Heart left ventricle (tissue), 13 donors: ENCODE measurements at regions not wholly inside any gene's neighbourhood (a gene's known extent, or its start where the extent isn't known, plus 50 kb on each side); places are given as distances from the start of the nearest gene placed in this dataset.

Source experiments
- CTCF ChIP-seq, 12 donors: fragments of 200-600 bp; sonication (generic) in 4 of 12; IDR thresholded peaks; one replicate each; pipeline versions ENCODE4 v1.5.0 to v1.8.0; 2018 to 2022; ENCODE audit warnings: antibody characterized with exemption in 12 of 12, mild to moderate bottlenecking in 5 of 12
- POLR2A ChIP-seq, 2 donors: fragments of 450-650 bp; IDR thresholded peaks; one replicate each; pipeline ENCODE4 v1.6.1; 2017; ENCODE audit warnings: antibody characterized with exemption in 2 of 2, mild to moderate bottlenecking in 2 of 2, moderate library complexity in 2 of 2
- donor health status: ischemic (EF 13 %, LVEDD 7.1; RV severe dilation, severe dysfunction).
- donor health status: DM: no; HTN: yes; CAD: no.
- donor health status: DM: no; HTN: no; CAD: no.
- donor health status: ischemic (EF 25% LVEDD 6.9; RV normal size, moderate dysfunction).
- donor health status: ischemic (EF 25% LVEDD 5.7; RV mildly dilated, moderate dysfunction).
- donor health status: ischemic (EF 35%, LVEDD 5.7; RV mildly dilated, moderate dysfunction).
- donor health status: nonischemic (EF 11% LVEDD 7.7; RV severe dilation, severe dysfunction).
- donor health status: DM: yes; HTN: yes; CAD: no.
- donor health status: PGD.
- donor health status: ischemic (EF 29% LVEDD 5.4; RV normal size, mild dysfunction).
- donor health status: nonischemic (EF 23%, LVEDD 6.1; RV moderate dilation, normal function).

GRCh38 chr5:56639476-56639875 is 175.9 kb upstream of the MAP3K1 start:
- no peak for TF ChIP-seq CTCF (IDR thresholded peaks at IDR 0.05)
- no peak for TF ChIP-seq POLR2A (IDR thresholded peaks at IDR 0.05)
